Endothelial cell of umbilical vein (primary cell): ENCODE measurements at regions not wholly inside any gene's neighbourhood (a gene's known extent, or its start where the extent isn't known, plus 50 kb on each side); places are given as distances from the start of the nearest gene placed in this dataset.

ENCODE experiments used
- BruUV-seq: library from RNA; stranded (reverse); fragments of 400-500 nt; replicated peaks from 2 replicates; lab custom pipeline; 2021; lab: Mats Ljungman, UMichigan
- CTCF ChIA-PET: fragments of 300-600, 350-600 bp; sonication (Branson Sonifier 250); formaldehyde crosslinking; loops from one replicate; lab custom pipeline; 2021; ENCODE audit warnings: antibody characterized with exemption, inconsistent platforms; lab: Charles Lee
- POLR2A ChIA-PET: fragments of 300-600, 350-600 bp; sonication (Branson Sonifier 250); formaldehyde crosslinking; loops from one replicate; lab custom pipeline; 2021; ENCODE audit warnings: antibody characterized with exemption, inconsistent platforms; lab: Charles Lee
- DNase-seq: peaks from one replicate; pipeline ENCODE4 v3.0.0-alpha.2; 2011; ENCODE audit warnings: low read depth, low spot score
- FAIRE-seq: peaks from 2 replicates; lab custom pipeline; 2011; peaks lifted over from hg19 to GRCh38; lab: Jason Lieb, UNC
- H2AFZ ChIP-seq: 2 replicates; pipeline ENCODE4 v1.6.0; 2012; ENCODE audit warnings: low read depth, low read length, control low read depth, inconsistent platforms
- H3K27ac ChIP-seq: 2 replicates; pipeline ENCODE4 v1.5.1; 2011; ENCODE audit warnings: low read depth, mild to moderate bottlenecking, control low read depth, low read length, moderate library complexity; ENCODE audit not compliant: insufficient read depth
- H3K27me3 ChIP-seq, 2 experiments: 2 replicates each; pipeline versions ENCODE4 v1.6.0 to v1.6.1; 2011; ENCODE audit warnings: low read length in 2 of 2, mixed read lengths in 1 of 2; ENCODE audit not compliant: control insufficient read depth in 2 of 2, insufficient read depth in 2 of 2
- H3K36me3 ChIP-seq, 2 experiments: 2 replicates in 1 of 2; 3 replicates in 1 of 2; pipeline ENCODE4 v1.5.1; 2011; ENCODE audit warnings: low read length in 2 of 2, mild to moderate bottlenecking in 1 of 2, moderate library complexity in 1 of 2; ENCODE audit not compliant: control insufficient read depth in 2 of 2, insufficient read depth in 2 of 2; ENCODE audit errors: extremely low read depth in 1 of 2
- H3K4me1 ChIP-seq: 3 replicates; pipeline ENCODE4 v1.5.1; 2011; ENCODE audit warnings: mild to moderate bottlenecking, low read length; ENCODE audit not compliant: control insufficient read depth, insufficient read depth; ENCODE audit errors: extremely low read depth
- H3K4me2 ChIP-seq: 2 replicates; pipeline ENCODE4 v1.6.1; 2011; ENCODE audit warnings: low read length, control low read depth, mixed read lengths; ENCODE audit not compliant: insufficient read depth
- H3K4me3 ChIP-seq, 3 experiments: fragments of 200-600 bp in 1 of 3; sonication (generic), shearing (Covaris generic) in 1 of 3; replicated peaks in 1 of 3; 2 replicates each; pipeline ENCODE4 v1.5.1; 2011 to 2016; ENCODE audit warnings: control low read depth in 3 of 3, low read length in 3 of 3, mild to moderate bottlenecking in 2 of 3, inconsistent platforms in 1 of 3, low read depth in 1 of 3, moderate library complexity in 1 of 3; ENCODE audit not compliant: insufficient read depth in 1 of 3
- H3K79me2 ChIP-seq: 2 replicates; pipeline ENCODE4 v1.6.0; 2012; ENCODE audit warnings: low read length, inconsistent platforms; ENCODE audit not compliant: control insufficient read depth, insufficient read depth
- H3K9ac ChIP-seq: replicated peaks from 2 replicates; pipeline ENCODE3; 2011; ENCODE audit warnings: low read length, control low read depth; ENCODE audit not compliant: insufficient read depth; ENCODE audit errors: extremely low read depth
- H3K9me1 ChIP-seq: replicated peaks from 3 replicates; pipeline ENCODE4 v1.6.0; 2011; ENCODE audit warnings: mild to moderate bottlenecking, low read length; ENCODE audit not compliant: control insufficient read depth, insufficient read depth; ENCODE audit errors: extremely low read depth
- H3K9me3 ChIP-seq: replicated peaks from 2 replicates; pipeline ENCODE4 v1.5.1; 2012; ENCODE audit warnings: low read length, inconsistent platforms; ENCODE audit not compliant: control insufficient read depth, insufficient read depth
- H4K20me1 ChIP-seq: replicated peaks from 2 replicates; pipeline ENCODE3; 2011; ENCODE audit warnings: mild to moderate bottlenecking, low read length; ENCODE audit not compliant: control insufficient read depth, insufficient read depth; ENCODE audit errors: extremely low read depth
- CTCF ChIP-seq, 2 donors: IDR thresholded peaks; 1 replicate in 1 of 2; 2 replicates in 1 of 2; pipeline ENCODE4 v1.5.1; 2011; ENCODE audit warnings: low read length in 2 of 2, mild to moderate bottlenecking in 2 of 2, moderate library complexity in 2 of 2, control low read depth in 1 of 2, inconsistent platforms in 1 of 2, low read depth in 1 of 2; ENCODE audit not compliant: insufficient read depth in 1 of 2; ENCODE audit errors: extremely low read depth in 1 of 2
- EZH2 ChIP-seq: IDR thresholded peaks from 2 replicates; pipeline ENCODE4 v1.6.1; 2012; ENCODE audit warnings: borderline replicate concordance, low read depth, mild to moderate bottlenecking, moderate library complexity, low read length, inconsistent platforms; ENCODE audit not compliant: severe bottlenecking
- FOS ChIP-seq: IDR thresholded peaks from 2 replicates; pipeline ENCODE4 v1.6.1; 2011; ENCODE audit warnings: mild to moderate bottlenecking, low read length, moderate library complexity, borderline replicate concordance; ENCODE audit not compliant: insufficient read depth
- GATA2 ChIP-seq: IDR thresholded peaks from 2 replicates; pipeline ENCODE4 v1.7.0; 2011; ENCODE audit warnings: low read depth, mild to moderate bottlenecking, moderate library complexity, mixed read lengths, low read length; ENCODE audit not compliant: insufficient read length, insufficient read depth
- JUN ChIP-seq: IDR thresholded peaks from 2 replicates; pipeline ENCODE4 v1.6.1; 2011; ENCODE audit warnings: borderline replicate concordance, low read depth; ENCODE audit not compliant: insufficient read length, insufficient read depth
- MAX ChIP-seq: IDR thresholded peaks from 2 replicates; pipeline ENCODE4 v1.6.1; 2011; ENCODE audit not compliant: insufficient read depth, insufficient read length
- MYC ChIP-seq: IDR thresholded peaks from one replicate; pipeline ENCODE4 v1.6.1; 2011; ENCODE audit warnings: mild to moderate bottlenecking, low read depth, low read length
- POLR2A ChIP-seq: IDR thresholded peaks from 2 replicates; pipeline ENCODE4 v1.6.1; 2012; ENCODE audit warnings: low read depth, mild to moderate bottlenecking, control low read depth, low read length
- POLR2AphosphoS5 ChIP-seq: IDR thresholded peaks from 2 replicates; pipeline ENCODE4 v1.6.1; 2012; ENCODE audit warnings: low read depth, mild to moderate bottlenecking, control low read depth, low read length, moderate library complexity; ENCODE audit not compliant: insufficient read depth
- dilution Hi-C: fragments of 300-500 bp; cut with MboI; formaldehyde crosslinking; loops from one replicate; pipeline ENCODE4 v1.15.0; 2019; ENCODE audit warnings: low sequenced_read_pairs; ENCODE audit not compliant: extremely low pct_ligation_motif_present
- intact Hi-C: fragments of 100-400 bp; cut with micrococcal nuclease; formaldehyde crosslinking; loops from one replicate; pipeline ENCODE4 v1.10.0; 2022

- Histone ChIP-seq H3K9me3 (no peaks in the 10 kb centered on the region), H3K79me2 (no peaks in the 10 kb centered on the region), H3K4me2 (no peak overlapping the region), H3K9ac (no peak overlapping the region), H3K27me3 (no peaks in the 10 kb centered on the region), H3K27ac (no peak overlapping the region), H4K20me1 (no peaks in the 10 kb centered on the region), H3K9me1 (no peaks in the 10 kb centered on the region), H2AFZ (no peak overlapping the region), H3K4me3 (no peak overlapping the region), H3K36me3 (no peaks in the 10 kb centered on the region), H3K4me1 (no peaks in the 10 kb centered on the region)
- FAIRE-seq (no peak), DNase-seq (no peak)
- no peak for TF ChIP-seq JUN
- POLR2A ChIA-PET, result no interaction called here
- dilution Hi-C loops, result no loop called here
- CTCF ChIA-PET, result no interaction called here
- BruUV-seq, result no TSS peak
- intact Hi-C loops, result no loop called here
Measured at GRCh38 chr7:91567081-91568012, 303.1 kb downstream of the FZD1 start.

GRCh38 chr7:91568138-91568537 lies 303.9 kb downstream of the FZD1 start:
- H3K4me3 ChIP-seq, result no peak overlapping the region
- no peak overlapping the region for H3K4me2 ChIP-seq
- no peak overlapping the region for H3K9ac ChIP-seq
- no peaks in the 10 kb centered on the region for H3K27me3 ChIP-seq
- POLR2A ChIA-PET, result no interaction called here
- no peaks in the 10 kb centered on the region for H3K79me2 ChIP-seq
- H3K4me1 ChIP-seq, result no peaks in the 10 kb centered on the region
- H2AFZ ChIP-seq, result no peak overlapping the region
- no peaks in the 10 kb centered on the region for H3K36me3 ChIP-seq
- no peaks in the 10 kb centered on the region for H3K9me1 ChIP-seq
- no peak for DNase-seq
- no peak for TF ChIP-seq POLR2AphosphoS5
- no peak for TF ChIP-seq MAX
- no peak for TF ChIP-seq CTCF (IDR thresholded peaks at IDR 0.05; ENCODE audit: extremely low read depth in 1 of 2, insufficient read depth in 1 of 2, low read depth in 1 of 2, low read length in 2 of 2)
- no peak for TF ChIP-seq EZH2
- no peak for TF ChIP-seq FOS
- TF ChIP-seq JUN, result no peak
- no peak for TF ChIP-seq MYC
- no peak for TF ChIP-seq POLR2A
- TF ChIP-seq GATA2, result no peak
- no peaks in the 10 kb centered on the region for H3K9me3 ChIP-seq
- no peaks in the 10 kb centered on the region for H4K20me1 ChIP-seq
- H3K27ac ChIP-seq, result no peak overlapping the region
- no peak for FAIRE-seq
- BruUV-seq, result no TSS peak
- dilution Hi-C loops (no loop called here), intact Hi-C loops (no loop called here)
- CTCF ChIA-PET, result no interaction called here
